ENCODE measurements at regions not wholly inside any gene's neighbourhood (a gene's known extent, or its start where the extent isn't known, plus 50 kb on each side); places are given as distances from the start of the nearest gene placed in this dataset.

DNA sequence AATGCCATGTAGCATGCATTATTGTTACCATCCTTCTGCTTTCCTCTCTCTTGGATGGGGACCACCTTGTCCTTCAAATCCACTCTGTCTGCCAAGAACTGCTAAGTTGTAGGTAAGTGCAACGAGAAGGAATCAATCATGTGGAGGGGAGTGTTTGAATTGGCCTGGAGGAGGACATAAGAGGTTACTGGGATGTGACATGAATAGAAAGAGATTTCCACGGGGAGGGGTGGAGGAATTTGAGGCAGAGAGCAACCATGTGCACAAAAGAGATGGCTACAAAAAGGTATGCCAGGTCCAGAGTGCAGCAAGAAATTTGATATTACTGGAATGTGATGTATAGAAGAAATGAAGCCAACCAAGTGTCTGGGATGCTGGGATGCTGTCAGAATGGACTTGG is 648.9 kb upstream of the KLF4 start:
- Mint-ChIP-seq H3K9me3 (peaks cover 0 to 3% (median 0%) of the 10 kb centered on the region in 7 donors), H3K4me3 (no peak overlapping the region), H3K27me3 (ENCODE audit: low read depth in 3 of 3) (peaks cover 0 to 2% (median 0%) of the 10 kb centered on the region in 3 donors), H3K36me3 (no peaks in the 10 kb centered on the region), H3K27ac (no peak overlapping the region), H3K4me1 (peaks cover 23% of the 10 kb centered on the region)
- Histone ChIP-seq H3K9ac (ENCODE audit: insufficient read depth, low read length, poor library complexity, severe bottlenecking) (no peak overlapping the region), H3K4me2 (replicated peaks; ENCODE audit: extremely low read depth, low read length, poor library complexity, severe bottlenecking) (no peak overlapping the region), H3K9me3 (replicated peaks in 1 of 2; ENCODE audit: control insufficient read depth in 1 of 2, insufficient read depth in 1 of 2, low read length in 2 of 2) (no peaks in the 10 kb centered on the region), H3K27ac (ENCODE audit: low read depth in 1 of 2, low read length in 2 of 2) (no peak overlapping the region), H2AFZ (ENCODE audit: insufficient read depth, low read depth, low read length, poor library complexity, severe bottlenecking) (no peak overlapping the region), H3K79me2 (ENCODE audit: insufficient read depth, low read length) (no peaks in the 10 kb centered on the region), H3K36me3 (replicated peaks in 1 of 2; ENCODE audit: control insufficient read depth in 1 of 2, insufficient read depth in 2 of 2, low read length in 2 of 2) (no peaks in the 10 kb centered on the region), H3K27me3 (ENCODE audit: control insufficient read depth in 2 of 2, insufficient read depth in 2 of 2, low read length in 2 of 2) (no peaks in the 10 kb centered on the region), H3K4me1 (ENCODE audit: control insufficient read depth in 1 of 2, insufficient read depth in 2 of 2, low read length in 2 of 2) (peaks cover 11 to 25% of the 10 kb centered on the region in 2 donors), H4K20me1 (ENCODE audit: insufficient read depth, low read length) (no peaks in the 10 kb centered on the region), H3K4me3 (replicated peaks in 1 of 3; ENCODE audit: low read depth in 2 of 3, low read length in 3 of 3) (no peak overlapping the region)
- intact Hi-C loops (cut with micrococcal nuclease) = no loop called here
- no peak for DNase-seq
- TF ChIP-seq, protein P1, sequence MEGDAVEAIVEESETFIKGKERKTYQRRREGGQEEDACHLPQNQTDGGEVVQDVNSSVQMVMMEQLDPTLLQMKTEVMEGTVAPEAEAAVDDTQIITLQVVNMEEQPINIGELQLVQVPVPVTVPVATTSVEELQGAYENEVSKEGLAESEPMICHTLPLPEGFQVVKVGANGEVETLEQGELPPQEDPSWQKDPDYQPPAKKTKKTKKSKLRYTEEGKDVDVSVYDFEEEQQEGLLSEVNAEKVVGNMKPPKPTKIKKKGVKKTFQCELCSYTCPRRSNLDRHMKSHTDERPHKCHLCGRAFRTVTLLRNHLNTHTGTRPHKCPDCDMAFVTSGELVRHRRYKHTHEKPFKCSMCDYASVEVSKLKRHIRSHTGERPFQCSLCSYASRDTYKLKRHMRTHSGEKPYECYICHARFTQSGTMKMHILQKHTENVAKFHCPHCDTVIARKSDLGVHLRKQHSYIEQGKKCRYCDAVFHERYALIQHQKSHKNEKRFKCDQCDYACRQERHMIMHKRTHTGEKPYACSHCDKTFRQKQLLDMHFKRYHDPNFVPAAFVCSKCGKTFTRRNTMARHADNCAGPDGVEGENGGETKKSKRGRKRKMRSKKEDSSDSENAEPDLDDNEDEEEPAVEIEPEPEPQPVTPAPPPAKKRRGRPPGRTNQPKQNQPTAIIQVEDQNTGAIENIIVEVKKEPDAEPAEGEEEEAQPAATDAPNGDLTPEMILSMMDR (IDR thresholded peaks at IDR 0.05) = no peak
- 83% methylated on average over 1 of the region's 2 CpGs for WGBS (ENCODE audit: insufficient coverage)

DNA sequence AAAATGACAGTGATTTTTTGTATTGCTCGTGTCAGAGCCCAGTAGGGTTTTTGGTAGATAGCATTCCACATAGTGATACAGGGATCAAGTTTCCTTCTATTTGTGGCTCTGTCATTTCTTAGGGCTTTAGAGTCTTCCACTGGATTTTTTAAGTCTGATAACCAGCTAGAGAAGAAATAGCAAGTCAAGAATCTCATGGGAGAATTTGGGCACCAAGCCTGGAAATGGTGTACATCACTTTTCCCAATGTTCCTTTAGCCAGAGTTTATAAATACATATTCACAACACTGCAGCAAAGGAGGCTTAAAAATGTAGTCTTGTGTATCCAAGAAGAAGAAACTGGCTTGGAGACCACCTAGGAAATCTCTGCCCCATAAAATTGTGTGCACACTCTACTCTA is 647.1 kb upstream of the KLF4 start:
- no peaks in the 10 kb centered on the region for H4K20me1 ChIP-seq (ENCODE audit: insufficient read depth, low read length)
- H3K9me3 ChIP-seq (replicated peaks in 1 of 2; ENCODE audit: control insufficient read depth in 1 of 2, insufficient read depth in 1 of 2, low read length in 2 of 2) = no peaks in the 10 kb centered on the region
- TF ChIP-seq, protein P1 (IDR thresholded peaks at IDR 0.05) = no peak
- peaks cover 4 to 12% of the 10 kb centered on the region in 2 donors for H3K4me1 ChIP-seq (ENCODE audit: control insufficient read depth in 1 of 2, insufficient read depth in 2 of 2, low read length in 2 of 2)
- no peaks in the 10 kb centered on the region for H3K36me3 ChIP-seq (replicated peaks in 1 of 2; ENCODE audit: control insufficient read depth in 1 of 2, insufficient read depth in 2 of 2, low read length in 2 of 2)
- peaks cover 0 to 2% (median 0%) of the 10 kb centered on the region in 3 donors for H3K27me3 Mint-ChIP-seq (ENCODE audit: low read depth in 3 of 3)
- no peak for DNase-seq
- no CpG with 5 or more reads among the region's 1 CpG for WGBS (ENCODE audit: insufficient coverage)
- H3K79me2 ChIP-seq (ENCODE audit: insufficient read depth, low read length) = no peaks in the 10 kb centered on the region
- no peak overlapping the region for H3K27ac ChIP-seq (ENCODE audit: low read depth in 1 of 2, low read length in 2 of 2)
- H3K4me3 ChIP-seq (replicated peaks in 1 of 3; ENCODE audit: low read depth in 2 of 3, low read length in 3 of 3) = no peak overlapping the region
- peaks cover 0 to 3% (median 0%) of the 10 kb centered on the region in 7 donors for H3K9me3 Mint-ChIP-seq
- no peaks in the 10 kb centered on the region for H3K36me3 Mint-ChIP-seq
- intact Hi-C loops (cut with micrococcal nuclease) = no loop called here
- no peak overlapping the region for H3K27ac Mint-ChIP-seq
- peaks cover 11% of the 10 kb centered on the region for H3K4me1 Mint-ChIP-seq
- no peak overlapping the region for H2AFZ ChIP-seq (ENCODE audit: insufficient read depth, low read depth, low read length, poor library complexity, severe bottlenecking)
- no peak overlapping the region for H3K4me3 Mint-ChIP-seq
- no peaks in the 10 kb centered on the region for H3K27me3 ChIP-seq (ENCODE audit: control insufficient read depth in 2 of 2, insufficient read depth in 2 of 2, low read length in 2 of 2)
- no peak overlapping the region for H3K4me2 ChIP-seq (replicated peaks; ENCODE audit: extremely low read depth, low read length, poor library complexity, severe bottlenecking)
- no peak overlapping the region for H3K9ac ChIP-seq (ENCODE audit: insufficient read depth, low read length, poor library complexity, severe bottlenecking)

Data from CD14-positive monocyte (primary cell).